Bronchial epithelial cell (primary cell): ENCODE measurements at regions not wholly inside any gene's neighbourhood (a gene's known extent, or its start where the extent isn't known, plus 50 kb on each side); places are given as distances from the start of the nearest gene placed in this dataset.

Experiments used
- DNase-seq: peaks from one replicate; pipeline ENCODE4 v3.0.0-alpha.2; 2010; ENCODE audit warnings: low read depth
- FAIRE-seq: peaks from 2 replicates; lab custom pipeline; 2011; peaks lifted over from hg19 to GRCh38; lab: Jason Lieb, UNC
- H3K27me3 ChIP-seq: 2 replicates; pipeline ENCODE4 v1.5.1; 2011; ENCODE audit warnings: low read length; ENCODE audit not compliant: control insufficient read depth, insufficient read depth
- H3K36me3 ChIP-seq: 2 replicates; pipeline ENCODE4 v1.5.1; 2011; ENCODE audit warnings: low read length; ENCODE audit not compliant: control insufficient read depth, insufficient read depth
- H3K4me3 ChIP-seq: 2 replicates; pipeline ENCODE4 v1.5.1; 2011; ENCODE audit warnings: mild to moderate bottlenecking, low read depth, low read length, control low read depth
- CTCF ChIP-seq: IDR thresholded peaks from 2 replicates; pipeline ENCODE4 v1.5.1; 2011; ENCODE audit warnings: mild to moderate bottlenecking, moderate library complexity, low read length, control low read depth, inconsistent platforms; ENCODE audit not compliant: insufficient read depth, severe bottlenecking

- no peak for FAIRE-seq
- no peak for TF ChIP-seq CTCF
- H3K36me3 ChIP-seq, result no peaks in the 10 kb centered on the region
- no peaks in the 10 kb centered on the region for H3K27me3 ChIP-seq
- no peak overlapping the region for H3K4me3 ChIP-seq
- no peak for DNase-seq
Measured at GRCh38 chr5:136432705-136433104, 67.4 kb upstream of the TRPC7 start.

- TF ChIP-seq CTCF, result no peak
- no peak for FAIRE-seq
Measured at GRCh38 chr5:136430081-136430480, 64.7 kb upstream of the TRPC7 start.

GRCh38 chr5:136427426-136427825 is 62.1 kb upstream of the TRPC7 start:
- FAIRE-seq, result no peak
- TF ChIP-seq CTCF, result no peak

More at GRCh38 chr5:136430081-136430480, 64.7 kb upstream of the TRPC7 start:
- H3K27me3 ChIP-seq, result no peaks in the 10 kb centered on the region
- no peak for DNase-seq
- H3K36me3 ChIP-seq, result no peaks in the 10 kb centered on the region
- H3K4me3 ChIP-seq, result no peak overlapping the region

GRCh38 chr5:136425921-136426320 is 60.6 kb upstream of the TRPC7 start:
- TF ChIP-seq CTCF, result no peak
- no peaks in the 10 kb centered on the region for H3K27me3 ChIP-seq
- no peak for FAIRE-seq
- no peak for DNase-seq
- no peak overlapping the region for H3K4me3 ChIP-seq
- H3K36me3 ChIP-seq, result no peaks in the 10 kb centered on the region

More at GRCh38 chr5:136427426-136427825, 62.1 kb upstream of the TRPC7 start:
- H3K36me3 ChIP-seq, result no peaks in the 10 kb centered on the region
- no peak overlapping the region for H3K4me3 ChIP-seq
- no peaks in the 10 kb centered on the region for H3K27me3 ChIP-seq
- no peak for DNase-seq

GRCh38 chr5:136424835-136425584 is 59.7 kb upstream of the TRPC7 start:
- no peaks in the 10 kb centered on the region for H3K27me3 ChIP-seq
- no peak overlapping the region for H3K4me3 ChIP-seq
- DNase-seq (peak; percentile 55), FAIRE-seq (no peak)
- no peaks in the 10 kb centered on the region for H3K36me3 ChIP-seq
- TF ChIP-seq CTCF, result peak; percentile 92
